ENCODE measurements at regions not wholly inside any gene's neighbourhood (a gene's known extent, or its start where the extent isn't known, plus 50 kb on each side); places are given as distances from the start of the nearest gene placed in this dataset.

- TF ChIP-seq ARID4B (CRISPR knock-in tag; IDR thresholded peaks at IDR 0.05; ENCODE audit: borderline replicate concordance) (no peak), PRRX2 (CRISPR knock-in tag; IDR thresholded peaks at IDR 0.05) (no peak), CTCF (IDR thresholded peaks at IDR 0.05) (no peak), ZBTB43 (CRISPR knock-in tag; IDR thresholded peaks at IDR 0.05) (no peak)
Observed at GRCh38 chr2:161101406-161101805, 58.8 kb upstream of the TANK start (continued).

- H3K9me3 Mint-ChIP-seq = peaks cover 7% of the 10 kb centered on the region
- H3K4me3 Mint-ChIP-seq = no peak overlapping the region
- ChIA-PET CTCF (no interaction called here), POLR2A (no interaction called here)
- ATAC-seq (no peak), DNase-seq (ENCODE audit: low spot score) (no peak)
- H3K27me3 Mint-ChIP-seq (ENCODE audit: low read depth) = no peaks in the 10 kb centered on the region
- H3K4me1 Mint-ChIP-seq = peaks cover 9% of the 10 kb centered on the region
- no peak overlapping the region for H3K27ac Mint-ChIP-seq
- TF ChIP-seq HMGA2 (CRISPR knock-in tag; IDR thresholded peaks at IDR 0.05) (no peak), FOXP1 (CRISPR knock-in tag; IDR thresholded peaks at IDR 0.05; ENCODE audit: borderline replicate concordance) (no peak), GABPB1 (CRISPR knock-in tag; IDR thresholded peaks at IDR 0.05) (no peak), PRRX2 (CRISPR knock-in tag; IDR thresholded peaks at IDR 0.05) (no peak), JAZF1 (CRISPR knock-in tag; IDR thresholded peaks at IDR 0.05) (no peak), NR3C1 (CRISPR knock-in tag; conservative IDR thresholded peaks at IDR 0.05; ENCODE audit: low read depth) (no peak), ZNF532 (CRISPR knock-in tag; IDR thresholded peaks at IDR 0.05; ENCODE audit: borderline replicate concordance) (no peak), RELA (CRISPR knock-in tag; IDR thresholded peaks at IDR 0.05; ENCODE audit: borderline replicate concordance) (no peak), GRHL2 (CRISPR knock-in tag; IDR thresholded peaks at IDR 0.05; ENCODE audit: insufficient replicate concordance, severe bottlenecking) (no peak), CTCF (IDR thresholded peaks at IDR 0.05) (no peak), ZSCAN18 (CRISPR knock-in tag; IDR thresholded peaks at IDR 0.05) (no peak)
- H3K36me3 Mint-ChIP-seq = peaks cover 1% of the 10 kb centered on the region; the same call in 1 of the 2 replicates
Observed at GRCh38 chr2:161102770-161103450, 57.3 kb upstream of the TANK start.
